Erythroblast (primary cell): ENCODE measurements at regions not wholly inside any gene's neighbourhood (a gene's known extent, or its start where the extent isn't known, plus 50 kb on each side); places are given as distances from the start of the nearest gene placed in this dataset.

Source experiments
- GATA1 ChIP-seq: IDR thresholded peaks from 2 replicates; pipeline ENCODE4 v1.6.1; 2011; ENCODE audit warnings: low read depth, mild to moderate bottlenecking, control low read depth, low read length, moderate library complexity
- POLR2A ChIP-seq: IDR thresholded peaks from 2 replicates; pipeline ENCODE4 v1.6.1; 2011; ENCODE audit warnings: mild to moderate bottlenecking, low read length

- TF ChIP-seq POLR2A (no peak), GATA1 (no peak)
Observed at GRCh38 chr3:139226731-139227130, 117.1 kb upstream of the MRPS22 start.
